GM10266 (cell line): ENCODE measurements at regions not wholly inside any gene's neighbourhood (a gene's known extent, or its start where the extent isn't known, plus 50 kb on each side); places are given as distances from the start of the nearest gene placed in this dataset.

ENCODE experiments used
- DNase-seq: peaks from one replicate; pipeline ENCODE4 v3.0.0; 2012; ENCODE audit errors: extremely low spot score
- CTCF ChIP-seq: IDR thresholded peaks from 2 replicates; pipeline ENCODE4 v1.5.1; 2012; ENCODE audit warnings: mild to moderate bottlenecking, low read depth; ENCODE audit not compliant: control insufficient read depth, insufficient read depth; ENCODE audit errors: missing control alignments

- DNase-seq: no peak
- no peak for TF ChIP-seq CTCF
Observed at GRCh38 chr3:13179181-13179580, 106.0 kb upstream of the IQSEC1 start.

- DNase-seq: no peak
- TF ChIP-seq CTCF: no peak
Observed at GRCh38 chr3:13178107-13178506, 104.9 kb upstream of the IQSEC1 start.

- no peak for DNase-seq
- no peak for TF ChIP-seq CTCF
Observed at GRCh38 chr3:13177641-13178040, 104.4 kb upstream of the IQSEC1 start.

GRCh38 chr3:13177236-13177635 lies 104.0 kb upstream of the IQSEC1 start:
- TF ChIP-seq CTCF: no peak
- no peak for DNase-seq

GRCh38 chr3:13176445-13176844 lies 103.2 kb upstream of the IQSEC1 start:
- TF ChIP-seq CTCF: no peak
- DNase-seq: no peak

GRCh38 chr3:13174803-13175135 lies 101.5 kb upstream of the IQSEC1 start:
- TF ChIP-seq CTCF: no peak
- no peak for DNase-seq

- DNase-seq: no peak
- TF ChIP-seq CTCF: no peak
Observed at GRCh38 chr3:13174011-13174802, 101.0 kb upstream of the IQSEC1 start.
